IMR-90 (cell line): ENCODE measurements at regions not wholly inside any gene's neighbourhood (a gene's known extent, or its start where the extent isn't known, plus 50 kb on each side); places are given as distances from the start of the nearest gene placed in this dataset.

Experiments used
- ATAC-seq: fragments of 200-7000 bp; cut with Tn5 transposase; 2 replicates; pipeline ENCODE4 v1.9.1; 2020; ENCODE audit warnings: low read depth, mild to moderate bottlenecking, moderate library complexity
- BruUV-seq: library from RNA; stranded (reverse); fragments of 400-500 nt; replicated peaks from 2 replicates; lab custom pipeline; 2021; lab: Mats Ljungman, UMichigan
- CTCF ChIA-PET: fragments of 300-600 bp; formaldehyde crosslinking; extraction: SDS; loops from one replicate; lab custom pipeline; 2021; ENCODE audit warnings: antibody characterized with exemption; lab: Yijun Ruan, JAX
- POLR2A ChIA-PET: fragments of 300-600 bp; sonication (Branson Sonifier 250); formaldehyde crosslinking; loops from one replicate; lab custom pipeline; 2022; ENCODE audit warnings: antibody characterized with exemption; ENCODE audit not compliant: unreplicated experiment; lab: Charles Lee
- DNase-seq: peaks from one replicate; pipeline ENCODE4 v3.0.0; 2013
- H2AFZ ChIP-seq: replicated peaks from 2 replicates; pipeline ENCODE3; 2013; ENCODE audit warnings: low read length, mild to moderate bottlenecking; ENCODE audit not compliant: poor library complexity
- H2AK5ac ChIP-seq: 2 replicates; pipeline ENCODE4 v1.6.1; 2013; ENCODE audit warnings: low read depth, low read length, inconsistent platforms
- H2AK9ac ChIP-seq: replicated peaks from 2 replicates; pipeline ENCODE3; 2013; ENCODE audit warnings: mild to moderate bottlenecking, low read depth, low read length, moderate library complexity; ENCODE audit not compliant: poor library complexity
- H2BK120ac ChIP-seq: 2 replicates; pipeline ENCODE4 v1.6.1; 2013; ENCODE audit warnings: low read depth, low read length, inconsistent platforms
- H2BK15ac ChIP-seq: 3 replicates; pipeline ENCODE4 v1.6.1; 2013; ENCODE audit warnings: low read depth, low read length, inconsistent platforms
- H2BK20ac ChIP-seq: 2 replicates; pipeline ENCODE4 v1.6.1; 2013; ENCODE audit warnings: low read depth, mild to moderate bottlenecking, inconsistent platforms, low read length, moderate library complexity
- H2BK5ac ChIP-seq: 2 replicates; pipeline ENCODE4 v1.6.1; 2013; ENCODE audit warnings: mild to moderate bottlenecking, low read depth, low read length, inconsistent platforms; ENCODE audit not compliant: poor library complexity, severe bottlenecking
- H3K14ac ChIP-seq: replicated peaks from 2 replicates; pipeline ENCODE4 v1.6.1; 2013; ENCODE audit warnings: low read depth, low read length, inconsistent platforms
- H3K18ac ChIP-seq: 2 replicates; pipeline ENCODE4 v1.6.1; 2013; ENCODE audit warnings: low read depth, low read length, control low read depth
- H3K23ac ChIP-seq: 2 replicates; pipeline ENCODE4 v1.6.1; 2013; ENCODE audit warnings: low read depth, low read length, inconsistent platforms
- H3K27ac ChIP-seq: 2 replicates; pipeline ENCODE4 v1.5.1; 2013; ENCODE audit warnings: mild to moderate bottlenecking, control low read depth, low read length; ENCODE audit not compliant: insufficient read depth
- H3K27me3 ChIP-seq: 2 replicates; pipeline ENCODE4 v1.6.1; 2013; ENCODE audit warnings: low read length; ENCODE audit not compliant: control insufficient read depth, insufficient read depth
- H3K36me3 ChIP-seq: 2 replicates; pipeline ENCODE4 v1.6.1; 2013; ENCODE audit warnings: low read length, mixed read lengths; ENCODE audit not compliant: control insufficient read depth, insufficient read depth
- H3K4ac ChIP-seq: 2 replicates; pipeline ENCODE4 v1.6.1; 2013; ENCODE audit warnings: low read depth, low read length, inconsistent platforms
- H3K4me1 ChIP-seq: 2 replicates; pipeline ENCODE4 v1.6.1; 2013; ENCODE audit warnings: low read length, mixed read lengths; ENCODE audit not compliant: control insufficient read depth, insufficient read depth
- H3K4me2 ChIP-seq: 2 replicates; pipeline ENCODE4 v1.6.1; 2013; ENCODE audit warnings: low read depth, mild to moderate bottlenecking, control low read depth, low read length, moderate library complexity
- H3K4me3 ChIP-seq: 2 replicates; pipeline ENCODE4 v1.5.1; 2013; ENCODE audit warnings: low read depth, mild to moderate bottlenecking, control low read depth, low read length, moderate library complexity; ENCODE audit not compliant: insufficient read depth
- H3K56ac ChIP-seq: 2 replicates; pipeline ENCODE4 v1.6.1; 2013; ENCODE audit warnings: low read length, inconsistent platforms; ENCODE audit not compliant: insufficient read depth; ENCODE audit errors: extremely low read depth
- H3K79me1 ChIP-seq, 2 experiments: 2 replicates each; pipeline ENCODE4 v1.6.1; 2013; ENCODE audit warnings: low read length in 2 of 2, inconsistent platforms in 1 of 2, low read depth in 1 of 2
- H3K9ac ChIP-seq: 2 replicates; pipeline ENCODE4 v1.6.1; 2013; ENCODE audit warnings: low read depth, low read length, control low read depth
- H3K9me1 ChIP-seq: 2 replicates; pipeline ENCODE4 v1.6.1; 2013; ENCODE audit warnings: low read length, inconsistent platforms; ENCODE audit not compliant: insufficient read depth
- H3K9me3 ChIP-seq: 2 replicates; pipeline ENCODE4 v1.6.1; 2013; ENCODE audit warnings: low read length; ENCODE audit not compliant: control insufficient read depth, insufficient read depth
- H4K20me1 ChIP-seq: 2 replicates; pipeline ENCODE4 v1.6.1; 2013; ENCODE audit warnings: low read length, inconsistent platforms; ENCODE audit not compliant: insufficient read depth
- H4K5ac ChIP-seq: 2 replicates; pipeline ENCODE4 v1.6.1; 2013; ENCODE audit warnings: mild to moderate bottlenecking, low read depth, low read length, control low read depth
- H4K8ac ChIP-seq, 2 experiments: 2 replicates each; pipeline ENCODE4 v1.6.1; 2013; ENCODE audit warnings: low read depth in 2 of 2, low read length in 2 of 2, control low read depth in 1 of 2, inconsistent platforms in 1 of 2
- H4K91ac ChIP-seq: 2 replicates; pipeline ENCODE4 v1.6.1; 2013; ENCODE audit warnings: low read depth, low read length, inconsistent platforms; ENCODE audit not compliant: insufficient read depth
- CTCF ChIP-seq: conservative IDR thresholded peaks from 2 replicates; pipeline ENCODE4 v1.5.1; 2012; ENCODE audit warnings: mild to moderate bottlenecking, low read depth, low read length, improper control_type of control experiment
- FOS ChIP-seq: fragments of 150-350 bp; IDR thresholded peaks from 2 replicates; pipeline ENCODE4 v1.6.1; 2016; ENCODE audit warnings: low read depth, low read length
- MAZ ChIP-seq: IDR thresholded peaks from 2 replicates; pipeline ENCODE4 v1.6.1; 2012; ENCODE audit warnings: low read depth, mild to moderate bottlenecking, low read length, improper control_type of control experiment, moderate library complexity, borderline replicate concordance
- WGBS, 2 experiments: methylation state at CpG; one replicate each; pipeline versions ENCODE4 v1.1.5 to v1.1.7; 2013; ENCODE audit warnings: missing lambda C conversion rate in 2 of 2; ENCODE audit not compliant: insufficient read length in 1 of 2; ENCODE audit errors: extremely low coverage in 2 of 2; 5-methylcytosine and 5-hydroxymethylcytosine counted together
- dilution Hi-C: fragments of 300-500 bp; cut with HindIII; formaldehyde crosslinking; loops from one replicate; pipeline ENCODE4 v1.14.3; 2018; ENCODE audit warnings: low sequenced_read_pairs; ENCODE audit not compliant: unreplicated experiment
- in situ Hi-C: fragments of 300-500 bp; cut with MboI; formaldehyde crosslinking; loops from 3 replicates; pipeline ENCODE4 v1.14.3; 2019; ENCODE audit warnings: low sequenced_read_pairs, inconsistent platforms, mixed read lengths
- intact Hi-C: fragments of 100-400 bp; cut with micrococcal nuclease; formaldehyde crosslinking; loops from 2 replicates; pipeline ENCODE4 v1.10.0; 2022

- no peak overlapping the region for H3K9ac ChIP-seq
- H3K18ac ChIP-seq = no peak overlapping the region
- no peak overlapping the region for H2AFZ ChIP-seq
- no peak overlapping the region for H3K4ac ChIP-seq
- no peaks in the 10 kb centered on the region for H4K20me1 ChIP-seq
- no peak overlapping the region for H2BK15ac ChIP-seq
- no peak overlapping the region for H2AK9ac ChIP-seq
- ChIA-PET POLR2A (no interaction called here), CTCF (no interaction called here)
- peaks cover 54% of the 10 kb centered on the region for H3K9me3 ChIP-seq
- intact Hi-C loops = no loop called here
- no peak overlapping the region for H2BK20ac ChIP-seq
- H3K9me1 ChIP-seq = no peaks in the 10 kb centered on the region
- H2AK5ac ChIP-seq = no peak overlapping the region
- no peak overlapping the region for H3K4me2 ChIP-seq
- H4K5ac ChIP-seq = no peak overlapping the region
- dilution Hi-C loops = no loop called here
- BruUV-seq = no TSS peak
- TF ChIP-seq FOS (no peak), CTCF (no peak), MAZ (no peak)
- no peaks in the 10 kb centered on the region for H3K79me1 ChIP-seq
- no peak overlapping the region for H4K8ac ChIP-seq
- no peak overlapping the region for H3K56ac ChIP-seq
- no peak overlapping the region for H3K4me3 ChIP-seq
- H3K27ac ChIP-seq = no peak overlapping the region
- no peaks in the 10 kb centered on the region for H3K36me3 ChIP-seq
- DNase-seq = no peak
- H3K14ac ChIP-seq = no peak overlapping the region
- no peaks in the 10 kb centered on the region for H3K4me1 ChIP-seq
- in situ Hi-C loops = no loop called here
- no peak overlapping the region for H3K23ac ChIP-seq
- H2BK120ac ChIP-seq = no peak overlapping the region
- 60% methylated on average over 5 of the region's 14 CpGs; no CpG with 5 or more reads in 1 of the 2 experiments for WGBS, 2 experiments
- H2BK5ac ChIP-seq = no peak overlapping the region
- no peaks in the 10 kb centered on the region for H3K27me3 ChIP-seq
- no peak for ATAC-seq
- H4K91ac ChIP-seq = no peak overlapping the region
These were observed 198.5 kb upstream of the HDAC4 start for GRCh38 chr2:239599299-239599698.
